Endothelial cell of umbilical vein (primary cell): ENCODE measurements at regions not wholly inside any gene's neighbourhood (a gene's known extent, or its start where the extent isn't known, plus 50 kb on each side); places are given as distances from the start of the nearest gene placed in this dataset.

ENCODE experiments used
- POLR2A ChIP-seq: IDR thresholded peaks from 2 replicates; pipeline ENCODE4 v1.6.1; 2012; ENCODE audit warnings: low read depth, mild to moderate bottlenecking, control low read depth, low read length
- POLR2AphosphoS5 ChIP-seq: IDR thresholded peaks from 2 replicates; pipeline ENCODE4 v1.6.1; 2012; ENCODE audit warnings: low read depth, mild to moderate bottlenecking, control low read depth, low read length, moderate library complexity; ENCODE audit not compliant: insufficient read depth
- TF ChIP-seq, protein P1 (sequence below), 2 donors: IDR thresholded peaks; 1 replicate in 1 of 2; 2 replicates in 1 of 2; pipeline ENCODE4 v1.5.1; 2011; ENCODE audit warnings: low read length in 2 of 2, mild to moderate bottlenecking in 2 of 2, moderate library complexity in 2 of 2, control low read depth in 1 of 2, inconsistent platforms in 1 of 2, low read depth in 1 of 2; ENCODE audit not compliant: insufficient read depth in 1 of 2; ENCODE audit errors: extremely low read depth in 1 of 2
- TF ChIP-seq, protein P2 (sequence below): IDR thresholded peaks from 2 replicates; pipeline ENCODE4 v1.6.1; 2011; ENCODE audit not compliant: insufficient read depth, insufficient read length

DNA sequence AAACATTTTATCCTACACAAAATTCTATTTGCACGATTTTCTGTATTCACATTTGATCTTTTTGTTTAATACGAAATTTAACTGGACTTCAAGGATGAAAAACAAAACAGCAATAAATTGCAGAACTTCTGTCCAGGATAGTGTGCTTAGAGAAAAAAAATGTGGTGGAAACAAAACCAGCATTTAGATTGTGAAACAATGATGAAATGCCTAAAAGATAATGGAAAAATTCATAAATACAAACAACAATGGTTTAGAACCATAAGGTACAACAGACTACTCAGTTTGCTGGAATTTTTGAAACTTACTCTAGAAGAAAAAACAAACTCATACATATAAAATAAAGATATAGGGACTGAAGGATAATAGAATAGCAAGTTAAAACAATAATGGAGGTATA is 234.0 kb downstream of the BCHE start:
- TF ChIP-seq POLR2A (no peak), POLR2AphosphoS5 (no peak)
- TF ChIP-seq, protein P1, sequence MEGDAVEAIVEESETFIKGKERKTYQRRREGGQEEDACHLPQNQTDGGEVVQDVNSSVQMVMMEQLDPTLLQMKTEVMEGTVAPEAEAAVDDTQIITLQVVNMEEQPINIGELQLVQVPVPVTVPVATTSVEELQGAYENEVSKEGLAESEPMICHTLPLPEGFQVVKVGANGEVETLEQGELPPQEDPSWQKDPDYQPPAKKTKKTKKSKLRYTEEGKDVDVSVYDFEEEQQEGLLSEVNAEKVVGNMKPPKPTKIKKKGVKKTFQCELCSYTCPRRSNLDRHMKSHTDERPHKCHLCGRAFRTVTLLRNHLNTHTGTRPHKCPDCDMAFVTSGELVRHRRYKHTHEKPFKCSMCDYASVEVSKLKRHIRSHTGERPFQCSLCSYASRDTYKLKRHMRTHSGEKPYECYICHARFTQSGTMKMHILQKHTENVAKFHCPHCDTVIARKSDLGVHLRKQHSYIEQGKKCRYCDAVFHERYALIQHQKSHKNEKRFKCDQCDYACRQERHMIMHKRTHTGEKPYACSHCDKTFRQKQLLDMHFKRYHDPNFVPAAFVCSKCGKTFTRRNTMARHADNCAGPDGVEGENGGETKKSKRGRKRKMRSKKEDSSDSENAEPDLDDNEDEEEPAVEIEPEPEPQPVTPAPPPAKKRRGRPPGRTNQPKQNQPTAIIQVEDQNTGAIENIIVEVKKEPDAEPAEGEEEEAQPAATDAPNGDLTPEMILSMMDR (IDR thresholded peaks at IDR 0.05; ENCODE audit: extremely low read depth in 1 of 2, insufficient read depth in 1 of 2, low read depth in 1 of 2, low read length in 2 of 2) = no peak
- TF ChIP-seq, protein P2, sequence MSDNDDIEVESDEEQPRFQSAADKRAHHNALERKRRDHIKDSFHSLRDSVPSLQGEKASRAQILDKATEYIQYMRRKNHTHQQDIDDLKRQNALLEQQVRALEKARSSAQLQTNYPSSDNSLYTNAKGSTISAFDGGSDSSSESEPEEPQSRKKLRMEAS = no peak
